H1 (cell line): ENCODE measurements at regions not wholly inside any gene's neighbourhood (a gene's known extent, or its start where the extent isn't known, plus 50 kb on each side); places are given as distances from the start of the nearest gene placed in this dataset.

Experiments
- CTCF ChIA-PET: fragments of 300-600 bp; sonication (Branson Sonifier 250); formaldehyde crosslinking; loops from one replicate; lab custom pipeline; 2021; ENCODE audit not compliant: partially characterized antibody; lab: Charles Lee
- POLR2A ChIA-PET: fragments of 300-600 bp; sonication (Branson Sonifier 250); formaldehyde crosslinking; loops from one replicate; lab custom pipeline; 2021; ENCODE audit warnings: inconsistent platforms; ENCODE audit not compliant: partially characterized antibody; lab: Charles Lee
- DNase-seq, 2 experiments: peaks; one replicate each; pipeline versions ENCODE4 v3.0.0 to v3.0.0-alpha.2; 2010 to 2022; ENCODE audit warnings: low spot score in 2 of 2, low read depth in 1 of 2, mixed read lengths in 1 of 2
- FAIRE-seq: peaks from 2 replicates; lab custom pipeline; 2011; peaks lifted over from hg19 to GRCh38; lab: Jason Lieb, UNC
- H2AFZ ChIP-seq: 2 replicates; pipeline ENCODE4 v1.8.1; 2012; ENCODE audit warnings: low read length, inconsistent platforms
- H2AK5ac ChIP-seq: 2 replicates; pipeline ENCODE4 v1.6.1; 2013; ENCODE audit warnings: low read depth, low read length
- H2BK120ac ChIP-seq: replicated peaks from 2 replicates; pipeline ENCODE3; 2013; ENCODE audit warnings: low read depth, low read length, inconsistent platforms
- H2BK12ac ChIP-seq: 2 replicates; pipeline ENCODE4 v1.6.1; 2013; ENCODE audit warnings: low read depth, low read length
- H2BK15ac ChIP-seq: 2 replicates; pipeline ENCODE4 v1.6.1; 2013; ENCODE audit warnings: low read length
- H2BK20ac ChIP-seq: 2 replicates; pipeline ENCODE4 v1.6.1; 2013; ENCODE audit warnings: low read length
- H2BK5ac ChIP-seq: 2 replicates; pipeline ENCODE4 v1.6.1; 2013; ENCODE audit warnings: low read depth, low read length
- H3K14ac ChIP-seq: 2 replicates; pipeline ENCODE4 v1.6.1; 2013; ENCODE audit warnings: inconsistent platforms; ENCODE audit not compliant: insufficient read length
- H3K18ac ChIP-seq: 2 replicates; pipeline ENCODE4 v1.6.1; 2013; ENCODE audit warnings: low read length; ENCODE audit errors: extremely low read depth
- H3K23ac ChIP-seq: 2 replicates; pipeline ENCODE4 v1.6.1; 2013; ENCODE audit warnings: inconsistent platforms; ENCODE audit not compliant: insufficient read length
- H3K23me2 ChIP-seq: 2 replicates; pipeline ENCODE4 v1.6.1; 2013; ENCODE audit warnings: low read depth, low read length
- H3K27ac ChIP-seq: 2 replicates; pipeline ENCODE4 v1.6.1; 2011; ENCODE audit warnings: low read depth, low read length, inconsistent platforms
- H3K27me3 ChIP-seq, 4 experiments: replicated peaks in 1 of 4; 1 replicate in 1 of 4; 2 replicates in 3 of 4; pipeline versions ENCODE4 v1.6.1 to v1.8.1; 2011 to 2013; ENCODE audit warnings: low read length in 3 of 4, mild to moderate bottlenecking in 3 of 4, inconsistent platforms in 2 of 4, mixed read lengths in 2 of 4, moderate library complexity in 1 of 4; ENCODE audit not compliant: control insufficient read depth in 3 of 4, insufficient read depth in 3 of 4; ENCODE audit errors: extremely low read depth in 1 of 4
- H3K36me3 ChIP-seq, 4 experiments: 2 replicates each; pipeline versions ENCODE4 v1.6.1 to v1.8.1; 2011 to 2013; ENCODE audit warnings: mild to moderate bottlenecking in 4 of 4, low read length in 3 of 4, moderate library complexity in 2 of 4, control low read depth in 1 of 4, inconsistent platforms in 1 of 4; ENCODE audit not compliant: insufficient read depth in 4 of 4, control insufficient read depth in 2 of 4
- H3K4ac ChIP-seq: replicated peaks from 2 replicates; pipeline ENCODE3; 2013; ENCODE audit warnings: low read length, low read depth, mixed read lengths, inconsistent platforms; ENCODE audit not compliant: insufficient read length
- H3K4me1 ChIP-seq, 4 experiments: replicated peaks in 1 of 4; 1 replicate in 1 of 4; 2 replicates in 3 of 4; pipeline versions ENCODE4 v1.6.1 to v1.8.1; 2011 to 2013; ENCODE audit warnings: low read length in 3 of 4, inconsistent platforms in 2 of 4, mixed read lengths in 1 of 4; ENCODE audit not compliant: insufficient read depth in 4 of 4, control insufficient read depth in 3 of 4
- H3K4me2 ChIP-seq, 2 experiments: 2 replicates each; pipeline versions ENCODE4 v1.6.1 to v1.8.1; 2011 to 2013; ENCODE audit warnings: low read depth in 2 of 2, low read length in 2 of 2, control low read depth in 1 of 2, inconsistent platforms in 1 of 2, mild to moderate bottlenecking in 1 of 2; ENCODE audit not compliant: insufficient read depth in 1 of 2
- H3K4me3 ChIP-seq, 4 experiments: fragments of 200-600, 300-600 bp in 1 of 4; sonication (generic), shearing (Covaris generic), sonication (Bioruptor Twin) in 1 of 4; 2 replicates each; pipeline versions ENCODE4 v1.5.1 to v1.8.1; 2011 to 2016; ENCODE audit warnings: low read length in 4 of 4, low read depth in 3 of 4, control low read depth in 2 of 4, inconsistent platforms in 2 of 4, mild to moderate bottlenecking in 2 of 4, mixed read lengths in 1 of 4, moderate library complexity in 1 of 4; ENCODE audit not compliant: insufficient read depth in 2 of 4; ENCODE audit errors: extremely low read depth in 1 of 4
- H3K56ac ChIP-seq: replicated peaks from 2 replicates; pipeline ENCODE3; 2013; ENCODE audit warnings: low read depth, mild to moderate bottlenecking, mixed read lengths, low read length, inconsistent platforms; ENCODE audit not compliant: insufficient read length
- H3K79me1 ChIP-seq: 2 replicates; pipeline ENCODE4 v1.6.1; 2013; ENCODE audit warnings: low read depth, low read length, control low read depth
- H3K79me2 ChIP-seq, 2 experiments: 2 replicates each; pipeline versions ENCODE4 v1.6.1 to v1.8.1; 2012 to 2013; ENCODE audit warnings: low read length in 2 of 2, mild to moderate bottlenecking in 2 of 2, inconsistent platforms in 1 of 2; ENCODE audit not compliant: insufficient read depth in 2 of 2, control insufficient read depth in 1 of 2
- H3K9ac ChIP-seq, 4 experiments: replicated peaks in 1 of 4; 1 replicate in 1 of 4; 2 replicates in 3 of 4; pipeline versions ENCODE4 v1.6.1 to v1.8.1; 2011 to 2013; ENCODE audit warnings: low read depth in 3 of 4, low read length in 3 of 4, control low read depth in 2 of 4, mild to moderate bottlenecking in 2 of 4, moderate library complexity in 2 of 4, inconsistent platforms in 1 of 4; ENCODE audit errors: extremely low read depth in 1 of 4
- H3K9me3 ChIP-seq, 2 experiments: 2 replicates each; pipeline versions ENCODE4 v1.6.1 to v1.8.1; 2012 to 2013; ENCODE audit warnings: mild to moderate bottlenecking in 2 of 2, moderate library complexity in 2 of 2, control low read depth in 1 of 2, inconsistent platforms in 1 of 2, low read depth in 1 of 2, low read length in 1 of 2, mixed read lengths in 1 of 2; ENCODE audit not compliant: insufficient read depth in 2 of 2
- H4K20me1 ChIP-seq, 2 experiments: replicated peaks in 1 of 2; 2 replicates each; pipeline versions ENCODE3 to v1.8.1; 2011 to 2013; ENCODE audit warnings: inconsistent platforms in 2 of 2, low read length in 2 of 2, mild to moderate bottlenecking in 1 of 2; ENCODE audit not compliant: insufficient read depth in 2 of 2, control insufficient read depth in 1 of 2
- H4K5ac ChIP-seq: 2 replicates; pipeline ENCODE4 v1.6.1; 2013; ENCODE audit warnings: low read length, low read depth, mixed read lengths, inconsistent platforms; ENCODE audit not compliant: insufficient read length
- H4K8ac ChIP-seq: 2 replicates; pipeline ENCODE4 v1.8.0; 2013; ENCODE audit warnings: mild to moderate bottlenecking, moderate library complexity, low read length, inconsistent platforms; ENCODE audit not compliant: insufficient read depth; ENCODE audit errors: extremely low read depth
- H4K91ac ChIP-seq: replicated peaks from 2 replicates; pipeline ENCODE3; 2013; ENCODE audit warnings: low read length, mixed read lengths, inconsistent platforms; ENCODE audit not compliant: insufficient read length
- BACH1 ChIP-seq: IDR thresholded peaks from 2 replicates; pipeline ENCODE4 v1.6.1; 2012; ENCODE audit warnings: low read length, improper control_type of control experiment
- EZH2 ChIP-seq: fragments of 200-600 bp; sonication (generic); IDR thresholded peaks from 2 replicates; pipeline ENCODE4 v1.7.1; 2012; ENCODE audit warnings: low read depth, mild to moderate bottlenecking, moderate library complexity, low read length, inconsistent platforms; ENCODE audit not compliant: severe bottlenecking
- KDM5A ChIP-seq: fragments of 200-600 bp; IDR thresholded peaks from 2 replicates; pipeline ENCODE4 v1.7.1; 2012; ENCODE audit warnings: mild to moderate bottlenecking, low read length, inconsistent platforms, mixed read lengths
- SRF ChIP-seq: IDR thresholded peaks from 2 replicates; pipeline ENCODE4 v1.6.1; 2011; ENCODE audit warnings: mild to moderate bottlenecking, low read depth, low read length, moderate library complexity
- SUZ12 ChIP-seq: fragments of 200-600 bp; sonication (generic); IDR thresholded peaks from 2 replicates; pipeline ENCODE4 v1.6.1; 2012; ENCODE audit warnings: mild to moderate bottlenecking, inconsistent platforms, low read length, moderate library complexity, mixed read lengths
- TBP ChIP-seq: IDR thresholded peaks from 2 replicates; pipeline ENCODE4 v1.6.1; 2011; ENCODE audit warnings: low read depth, low read length, improper control_type of control experiment
- WGBS, 2 experiments: shearing (Covaris generic) in 1 of 2; methylation state at CpG; one replicate each; pipeline versions ENCODE4 v1.1.6 to v1.1.7; 2013 to 2015; ENCODE audit warnings: low lambda C conversion rate in 2 of 2, mixed read lengths in 2 of 2, inconsistent platforms in 1 of 2, low coverage in 1 of 2, missing lambda C conversion rate in 1 of 2; ENCODE audit not compliant: insufficient replicate concordance in 2 of 2, insufficient coverage in 1 of 2, insufficient read length in 1 of 2; ENCODE audit errors: extremely low coverage in 1 of 2, missing lambda C conversion rate in 1 of 2; 5-methylcytosine and 5-hydroxymethylcytosine counted together

- H3K23ac ChIP-seq, result no peak overlapping the region
- no peaks in the 10 kb centered on the region; the same call in 1 of the 2 replicates for H3K79me1 ChIP-seq
- DNase-seq, result no peak
- ChIA-PET POLR2A (no interaction called here), CTCF (no interaction called here)
- H2AK5ac ChIP-seq, result no peak overlapping the region
- no peak overlapping the region for H3K4me3 ChIP-seq
- no peak overlapping the region for H2BK12ac ChIP-seq
- H3K27ac ChIP-seq, result no peak overlapping the region
- no peak overlapping the region for H3K14ac ChIP-seq
- no peaks in the 10 kb centered on the region for H3K79me2 ChIP-seq
- 95% methylated on average over 16 of the region's 22 CpGs; no CpG with 5 or more reads in 1 of the 2 experiments for WGBS, 2 experiments
- H3K4me2 ChIP-seq, result no peak overlapping the region
- H2BK5ac ChIP-seq, result no peak overlapping the region
- no peak overlapping the region for H2BK20ac ChIP-seq
- no peaks in the 10 kb centered on the region for H4K20me1 ChIP-seq
- TF ChIP-seq SRF (no peak), SUZ12 (no peak), BACH1 (no peak), KDM5A (no peak), TBP (no peak), EZH2 (no peak)
- no peak overlapping the region for H2BK120ac ChIP-seq
- H4K5ac ChIP-seq, result no peak overlapping the region
- no peak overlapping the region for H2BK15ac ChIP-seq
- no peak for FAIRE-seq
- no peak overlapping the region for H3K18ac ChIP-seq
- no peaks in the 10 kb centered on the region; a peak in 1 of 8 replicates for H3K36me3 ChIP-seq
- H4K91ac ChIP-seq, result no peak overlapping the region
- no peaks in the 10 kb centered on the region for H3K27me3 ChIP-seq
- no peak overlapping the region for H2AFZ ChIP-seq
- no peak overlapping the region for H3K56ac ChIP-seq
- no peaks in the 10 kb centered on the region for H3K23me2 ChIP-seq
- no peak overlapping the region for H3K4ac ChIP-seq
- H3K9me3 ChIP-seq, result peaks cover 87 to 90% of the 10 kb centered on the region in 2 experiments
- no peaks in the 10 kb centered on the region for H3K4me1 ChIP-seq
- H4K8ac ChIP-seq, result no peak overlapping the region
- no peak overlapping the region for H3K9ac ChIP-seq
Measured at GRCh38 chr4:18318682-18319388, 297.3 kb upstream of the LCORL start.
